Cardiac fibroblast (primary cell): ENCODE measurements at regions not wholly inside any gene's neighbourhood (a gene's known extent, or its start where the extent isn't known, plus 50 kb on each side); places are given as distances from the start of the nearest gene placed in this dataset.

Experiments
- DNase-seq, 2 donors: peaks; one replicate each; pipeline versions ENCODE4 v3.0.0 to v3.0.0-alpha.2; 2010; ENCODE audit warnings: low read depth in 2 of 2
- H3K4me3 ChIP-seq, 2 donors: replicated peaks in 1 of 2; 1 replicate in 1 of 2; 2 replicates in 1 of 2; pipeline ENCODE4 v1.5.1; 2011; ENCODE audit warnings: low read depth in 2 of 2, low read length in 2 of 2, mild to moderate bottlenecking in 2 of 2, moderate library complexity in 1 of 2
- TF ChIP-seq, protein P1 (sequence below): IDR thresholded peaks from one replicate; pipeline ENCODE4 v1.5.1; 2011; ENCODE audit warnings: low read depth, mild to moderate bottlenecking, low read length, inconsistent platforms

DNA sequence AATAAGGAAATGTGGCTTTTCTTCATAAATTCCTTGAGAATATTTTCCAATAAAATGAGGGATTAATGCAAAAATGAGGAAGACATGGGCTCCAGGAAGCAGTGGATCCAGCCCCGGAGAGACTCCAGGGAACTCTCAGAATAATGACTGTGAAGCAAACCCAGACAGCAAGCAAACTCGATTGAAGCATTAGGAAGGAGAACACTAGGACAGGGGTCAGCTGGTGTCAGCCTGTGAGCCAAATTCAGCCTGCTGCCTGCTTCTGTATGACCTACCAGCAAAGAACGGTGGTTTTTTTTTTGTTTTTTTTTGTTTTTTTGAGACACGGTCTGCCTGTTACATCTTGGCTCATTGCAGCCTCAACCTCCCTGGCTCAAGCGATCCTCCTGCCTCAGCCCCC, 133.9 kb upstream of the FOXN2 start:
- H3K4me3 ChIP-seq = no peak overlapping the region
- DNase-seq = no peak
- TF ChIP-seq, protein P1, sequence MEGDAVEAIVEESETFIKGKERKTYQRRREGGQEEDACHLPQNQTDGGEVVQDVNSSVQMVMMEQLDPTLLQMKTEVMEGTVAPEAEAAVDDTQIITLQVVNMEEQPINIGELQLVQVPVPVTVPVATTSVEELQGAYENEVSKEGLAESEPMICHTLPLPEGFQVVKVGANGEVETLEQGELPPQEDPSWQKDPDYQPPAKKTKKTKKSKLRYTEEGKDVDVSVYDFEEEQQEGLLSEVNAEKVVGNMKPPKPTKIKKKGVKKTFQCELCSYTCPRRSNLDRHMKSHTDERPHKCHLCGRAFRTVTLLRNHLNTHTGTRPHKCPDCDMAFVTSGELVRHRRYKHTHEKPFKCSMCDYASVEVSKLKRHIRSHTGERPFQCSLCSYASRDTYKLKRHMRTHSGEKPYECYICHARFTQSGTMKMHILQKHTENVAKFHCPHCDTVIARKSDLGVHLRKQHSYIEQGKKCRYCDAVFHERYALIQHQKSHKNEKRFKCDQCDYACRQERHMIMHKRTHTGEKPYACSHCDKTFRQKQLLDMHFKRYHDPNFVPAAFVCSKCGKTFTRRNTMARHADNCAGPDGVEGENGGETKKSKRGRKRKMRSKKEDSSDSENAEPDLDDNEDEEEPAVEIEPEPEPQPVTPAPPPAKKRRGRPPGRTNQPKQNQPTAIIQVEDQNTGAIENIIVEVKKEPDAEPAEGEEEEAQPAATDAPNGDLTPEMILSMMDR = no peak

DNA sequence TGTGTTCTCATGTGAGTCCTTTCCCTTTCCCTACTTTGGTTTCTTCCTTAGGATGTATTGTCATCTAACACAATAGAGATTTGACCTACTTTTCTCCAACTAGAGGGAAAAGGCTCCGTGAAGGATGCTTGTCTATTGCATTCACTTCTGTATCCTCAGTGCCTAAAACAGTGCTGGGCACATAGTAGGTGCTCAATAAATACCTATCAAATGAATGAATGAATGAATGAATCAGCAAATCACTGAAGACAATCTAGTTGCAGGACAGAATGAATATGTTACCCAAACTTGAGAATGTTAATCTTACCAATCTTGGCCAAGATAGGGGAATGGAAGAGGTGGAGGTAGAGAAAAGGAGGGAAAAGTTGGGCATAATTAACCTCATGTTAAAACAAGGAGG, 131.2 kb upstream of the FOXN2 start:
- no peak overlapping the region for H3K4me3 ChIP-seq
- TF ChIP-seq, protein P1 = no peak
- DNase-seq = no peak

DNA sequence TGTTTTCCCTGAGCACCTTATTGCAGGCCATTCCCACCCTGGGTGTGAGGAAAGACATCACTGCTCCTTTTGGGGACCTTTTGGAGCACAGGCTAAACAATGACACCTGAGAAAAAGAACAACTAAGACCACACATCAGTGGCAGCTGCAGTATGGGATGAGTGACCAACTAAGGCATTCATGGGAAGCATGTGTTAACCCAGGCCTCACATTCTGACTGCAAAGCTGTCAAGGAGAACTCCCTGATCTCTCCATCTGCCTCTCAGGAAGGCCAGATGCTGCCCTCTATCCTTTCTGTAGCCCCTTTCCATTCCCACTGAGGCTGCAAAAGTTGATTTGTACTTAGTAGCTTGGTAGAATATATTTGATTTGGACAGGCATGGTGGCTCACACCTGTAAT, 130.5 kb upstream of the FOXN2 start:
- TF ChIP-seq, protein P1 = no peak

DNA sequence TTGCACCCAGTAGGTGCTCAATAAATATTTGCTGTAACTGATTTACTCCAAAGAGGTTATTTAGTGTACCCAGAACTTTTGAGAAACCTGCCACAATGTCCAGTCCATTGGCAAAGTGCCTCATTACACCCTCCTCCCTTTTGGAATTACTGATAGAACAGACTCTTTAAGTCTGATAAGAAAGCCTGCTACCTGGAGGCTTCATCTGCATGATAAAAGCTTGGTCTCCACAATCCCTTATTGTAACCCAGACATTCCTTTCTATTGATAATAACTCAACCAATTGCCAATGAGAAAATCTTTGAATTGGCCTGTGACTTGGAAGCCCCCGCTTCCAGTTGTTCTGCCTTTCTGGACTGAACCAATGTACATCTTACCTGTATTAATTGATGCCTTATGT, 127.0 kb upstream of the FOXN2 start:
- TF ChIP-seq, protein P1 = no peak
- H3K4me3 ChIP-seq = no peak overlapping the region
- DNase-seq = no peak

More for the DNA sequence above, 130.5 kb upstream of the FOXN2 start:
- DNase-seq = no peak
- H3K4me3 ChIP-seq = no peak overlapping the region

DNA sequence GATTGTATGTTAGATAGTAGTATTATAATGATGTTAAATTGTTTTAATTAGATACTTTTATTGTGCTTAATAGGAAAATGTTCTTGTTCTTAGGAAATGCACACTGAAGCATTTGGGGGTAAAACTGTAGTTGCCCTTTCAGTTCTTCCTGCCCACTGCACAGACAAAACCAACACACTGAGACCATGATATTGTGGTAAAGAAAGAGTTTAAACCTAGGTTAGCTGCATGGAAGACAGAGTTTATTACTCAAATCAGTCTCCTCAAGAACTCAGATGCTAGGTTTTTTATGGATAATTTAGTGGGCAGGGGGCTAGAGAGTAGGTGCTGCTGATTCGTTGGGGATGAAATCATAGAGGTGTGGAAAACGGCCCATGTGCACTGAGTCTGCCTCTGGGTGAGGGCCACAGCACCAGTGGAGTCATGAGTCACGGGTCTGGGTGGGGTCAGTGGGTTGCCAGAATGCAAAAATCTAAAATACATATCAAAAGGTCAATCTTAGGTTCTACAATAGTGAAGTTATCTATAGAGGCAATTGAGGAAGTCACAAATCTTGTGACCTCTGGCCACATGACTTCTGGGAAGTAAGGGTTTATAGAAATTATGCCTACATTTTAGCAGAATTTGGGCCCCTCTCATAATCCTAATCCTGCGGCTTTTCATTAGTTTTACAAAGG, 124.8 kb upstream of the FOXN2 start:
- DNase-seq = no peak
- no peak overlapping the region for H3K4me3 ChIP-seq
- TF ChIP-seq, protein P1 = no peak

DNA sequence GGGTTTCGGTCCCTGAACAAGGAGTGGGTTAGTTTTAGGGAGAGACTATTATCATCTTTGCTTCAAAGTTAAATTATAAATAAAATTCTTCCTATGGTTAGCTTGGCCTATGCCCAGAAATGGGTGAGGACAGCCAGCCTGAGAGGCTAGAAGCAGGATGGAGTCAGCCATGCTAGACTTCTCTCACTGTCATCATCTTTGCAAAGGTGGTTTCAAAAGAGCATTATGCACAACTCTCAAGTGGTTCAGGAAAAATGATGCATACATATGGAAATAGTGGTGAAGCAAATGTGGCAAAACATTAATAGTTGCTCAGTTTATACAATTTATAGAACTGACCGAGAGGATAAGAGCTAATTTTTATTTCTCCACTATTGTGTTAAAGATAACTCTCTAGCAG, 124.3 kb upstream of the FOXN2 start:
- TF ChIP-seq, protein P1 = no peak
- no peak for DNase-seq
- H3K4me3 ChIP-seq = no peak overlapping the region

DNA sequence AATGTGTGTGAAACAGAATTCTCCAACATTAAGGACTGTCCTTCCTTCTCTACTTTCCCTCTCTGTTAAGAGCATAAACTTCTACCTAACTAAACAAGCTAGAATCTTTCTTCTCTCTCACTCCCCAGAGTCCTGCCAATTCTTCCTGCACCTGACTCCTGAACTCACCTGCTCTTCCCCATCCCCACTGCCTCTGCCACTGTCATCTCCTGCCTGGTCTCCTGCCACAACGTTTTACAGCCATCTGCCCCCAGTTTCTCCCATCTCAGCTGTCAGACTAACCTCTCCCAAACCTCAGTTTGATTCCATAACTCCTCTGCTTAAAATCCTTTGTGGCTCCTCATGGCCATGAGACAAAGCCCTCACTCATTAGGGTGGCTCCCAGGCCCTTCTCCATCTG, 119.8 kb upstream of the FOXN2 start:
- TF ChIP-seq, protein P1 = no peak

More for the DNA sequence above, 119.8 kb upstream of the FOXN2 start:
- no peak for DNase-seq
- no peak overlapping the region for H3K4me3 ChIP-seq
